Activated T-cell treated with anti-CD3 and anti-CD28 coated beads for 24 hours (primary cell): ENCODE measurements at regions not wholly inside any gene's neighbourhood (a gene's known extent, or its start where the extent isn't known, plus 50 kb on each side); places are given as distances from the start of the nearest gene placed in this dataset.

Source experiments
- DNase-seq: peaks from one replicate; pipeline ENCODE4 v3.0.0-alpha.2; 2020; ENCODE audit warnings: low read depth

DNA sequence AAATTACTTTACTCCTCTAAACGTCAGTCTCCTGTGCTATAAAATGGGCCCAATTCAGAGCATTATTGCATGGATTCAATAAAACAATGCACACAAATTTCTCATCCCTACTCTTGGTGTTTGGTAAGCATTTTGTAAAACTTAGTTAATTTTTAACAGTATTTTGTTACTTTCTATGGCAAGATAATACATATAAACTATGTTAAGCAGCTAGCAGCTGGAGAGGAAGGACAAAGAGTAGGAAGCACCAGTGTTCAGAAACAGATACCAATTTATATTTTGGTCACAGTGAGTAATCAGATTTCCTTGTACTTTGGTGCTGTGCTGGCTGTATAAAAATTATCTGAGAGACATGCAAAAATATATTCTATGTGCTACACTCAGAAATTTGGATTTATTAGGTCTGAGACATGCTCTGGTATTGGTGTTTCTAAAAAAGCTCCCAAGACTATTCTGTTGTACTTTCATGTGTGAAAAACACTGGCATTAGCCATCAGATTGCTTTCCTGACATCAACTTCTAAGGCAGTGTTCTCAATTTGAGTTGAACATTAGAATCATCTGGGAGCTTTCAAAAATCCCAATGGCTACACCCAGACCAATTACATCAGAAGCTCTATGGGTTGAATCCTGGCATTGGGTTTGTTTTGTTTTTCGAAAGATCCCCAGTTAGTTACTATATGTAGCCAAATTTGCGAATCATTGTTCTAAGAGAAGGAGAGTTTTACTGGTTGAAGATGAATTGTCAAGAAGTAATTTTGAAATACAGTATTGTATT, 100.3 kb upstream of the C1orf87 start:
- DNase-seq: no peak

- DNase-seq: no peak
These were observed 99.4 kb upstream of the C1orf87 start for GRCh38 chr1:60173006-60173405.

GRCh38 chr1:60171801-60172200, 98.2 kb upstream of the C1orf87 start:
- DNase-seq: no peak

DNA sequence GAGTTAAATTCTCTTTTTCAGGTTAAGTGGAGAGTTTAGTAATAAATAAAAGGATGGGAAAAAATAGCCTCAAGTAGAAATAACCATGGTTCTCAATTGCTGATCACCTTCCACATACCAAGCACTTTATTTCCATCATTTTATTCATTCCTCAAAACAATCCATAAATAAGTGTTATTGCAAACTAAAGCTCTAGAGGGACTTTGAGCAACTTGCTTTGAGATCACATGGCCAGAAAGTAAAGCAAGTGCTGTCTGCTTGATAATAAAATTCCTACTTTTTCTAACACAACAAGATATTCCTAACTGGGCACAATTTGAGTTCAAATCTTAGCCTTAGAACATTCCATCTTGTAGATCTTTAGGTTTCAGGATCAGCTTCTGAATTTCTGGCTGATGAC, 97.1 kb upstream of the C1orf87 start:
- DNase-seq: no peak

DNA sequence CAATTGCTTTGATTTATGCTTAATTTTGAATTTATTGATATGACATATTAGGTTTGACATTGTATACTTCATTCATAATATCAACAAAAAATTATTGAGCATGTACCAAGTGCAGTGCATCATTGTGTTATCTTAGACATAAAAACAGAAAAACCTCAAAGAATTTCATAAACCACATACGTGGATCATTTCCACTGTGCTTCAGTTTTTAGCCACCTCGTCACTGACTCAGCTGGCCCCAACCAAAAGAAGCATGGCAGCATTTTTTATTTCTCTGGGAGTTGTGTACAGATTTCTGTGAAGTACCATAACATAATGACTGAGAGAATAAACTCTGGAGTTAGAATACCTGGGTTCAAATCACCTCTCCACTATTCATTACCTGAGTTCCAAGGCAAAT, 95.6 kb upstream of the C1orf87 start:
- no peak for DNase-seq

- no peak for DNase-seq
These were observed 89.4 kb upstream of the C1orf87 start for GRCh38 chr1:60162936-60163335.

GRCh38 chr1:60160141-60160540, 86.6 kb upstream of the C1orf87 start:
- no peak for DNase-seq

- no peak for DNase-seq
These were observed 82.8 kb upstream of the C1orf87 start for GRCh38 chr1:60156371-60156770.

DNA sequence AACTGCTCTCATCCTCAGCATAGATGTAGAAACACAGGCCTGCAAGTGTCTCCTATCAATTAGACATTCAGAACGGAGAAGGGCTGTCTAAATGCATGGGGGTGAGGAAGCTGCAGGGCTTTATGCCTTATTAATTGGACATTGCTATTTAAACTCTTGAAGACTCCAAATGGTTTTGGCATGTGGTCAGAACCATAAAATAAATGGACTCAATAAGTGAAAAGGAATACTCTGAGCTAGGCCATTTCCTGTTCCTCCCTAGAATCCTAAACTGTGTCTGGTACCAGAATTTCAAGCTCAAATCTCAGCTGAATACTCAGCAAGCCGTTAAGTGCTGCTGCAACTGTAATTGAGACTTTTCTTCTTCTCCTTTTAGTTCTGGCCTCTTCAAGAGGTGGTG, 80.4 kb upstream of the C1orf87 start:
- no peak for DNase-seq

- no peak for DNase-seq
These were observed 79.3 kb upstream of the C1orf87 start for GRCh38 chr1:60152891-60153290.

DNA sequence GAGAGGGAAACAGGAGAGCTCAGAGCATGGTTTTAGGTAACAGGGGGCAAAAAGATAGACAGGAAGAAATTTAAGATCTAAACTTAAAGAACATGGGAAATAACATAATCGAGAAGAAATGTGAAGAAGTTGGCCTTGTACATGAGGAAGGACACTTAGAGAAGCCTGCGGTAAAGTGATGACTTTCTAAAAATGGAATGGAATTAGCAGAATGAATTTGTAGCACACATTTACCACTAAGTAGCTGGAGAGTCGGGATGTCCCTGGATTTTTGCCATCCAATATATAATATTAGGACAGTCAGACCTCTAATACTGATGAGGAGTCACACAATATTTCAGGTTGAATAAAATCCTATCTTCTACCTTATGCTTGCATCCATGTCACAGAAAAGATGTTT, 77.7 kb upstream of the C1orf87 start:
- DNase-seq: no peak

- no peak for DNase-seq
These were observed 75.7 kb upstream of the C1orf87 start for GRCh38 chr1:60149251-60149650.

DNA sequence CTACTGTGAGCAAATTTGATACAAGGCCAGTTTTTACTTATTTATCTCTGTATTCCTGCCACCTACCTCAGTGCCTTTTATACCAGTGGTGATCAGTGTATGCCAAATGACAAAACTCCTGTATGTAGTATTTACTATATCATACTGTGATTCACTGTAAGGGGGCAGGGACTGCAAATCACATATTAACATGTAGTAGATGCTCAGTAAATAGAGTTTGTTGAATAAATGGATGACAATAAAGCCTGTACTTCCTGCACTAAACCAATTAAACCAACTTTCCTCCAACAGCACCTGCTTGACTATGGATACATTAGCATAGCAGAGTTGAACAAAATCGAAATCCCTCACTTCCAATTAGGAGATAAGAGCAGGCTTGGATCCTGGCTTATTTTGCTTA, 73.3 kb upstream of the C1orf87 start:
- no peak for DNase-seq

GRCh38 chr1:60145771-60146170, 72.2 kb upstream of the C1orf87 start:
- DNase-seq: no peak

- DNase-seq: no peak
These were observed 68.2 kb upstream of the C1orf87 start for GRCh38 chr1:60141743-60142142.

DNA sequence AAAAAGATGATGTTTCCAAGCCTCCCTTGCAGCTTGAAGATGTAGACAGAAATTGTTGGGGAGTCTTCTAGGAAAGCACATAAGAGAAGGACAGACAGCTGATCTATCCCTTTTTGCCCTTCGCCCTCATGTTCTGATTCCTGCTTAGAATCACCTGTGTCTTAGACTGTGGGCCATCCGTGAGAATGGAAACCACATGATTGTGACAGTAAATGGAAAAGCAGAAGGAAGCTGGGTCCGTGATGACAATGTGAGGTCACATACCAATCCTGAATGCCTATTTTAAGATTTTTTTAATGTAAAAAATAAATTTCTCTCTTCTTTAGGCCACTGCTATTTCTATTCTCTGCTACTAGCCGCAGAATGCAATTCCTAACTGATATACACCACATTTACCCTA, 67.7 kb upstream of the C1orf87 start:
- DNase-seq: no peak

- no peak for DNase-seq
These were observed 63.8 kb upstream of the C1orf87 start for GRCh38 chr1:60137406-60137805.

- DNase-seq: no peak
These were observed 62.8 kb upstream of the C1orf87 start for GRCh38 chr1:60136395-60136794.

GRCh38 chr1:60134716-60135115, 61.1 kb upstream of the C1orf87 start:
- DNase-seq: no peak

DNA sequence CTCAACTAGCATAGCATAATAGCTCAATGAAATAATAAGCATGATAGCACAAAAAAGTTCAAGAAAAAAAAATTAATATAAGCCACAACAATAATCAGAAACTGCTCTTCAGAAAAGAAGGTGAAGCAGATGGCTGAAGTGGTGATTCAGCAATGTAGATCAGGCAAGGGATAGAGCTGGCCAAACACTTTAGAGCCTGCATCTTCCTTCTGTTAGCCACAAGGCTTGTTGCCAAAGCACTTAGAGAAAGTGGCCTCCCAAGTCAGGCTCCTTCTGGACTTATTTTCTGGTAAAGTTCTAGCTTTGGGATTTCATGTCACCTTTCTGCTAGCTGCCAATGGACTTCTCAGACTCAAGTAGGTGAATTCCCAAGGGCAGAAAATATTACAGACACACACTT, 60.3 kb upstream of the C1orf87 start:
- DNase-seq: no peak

DNA sequence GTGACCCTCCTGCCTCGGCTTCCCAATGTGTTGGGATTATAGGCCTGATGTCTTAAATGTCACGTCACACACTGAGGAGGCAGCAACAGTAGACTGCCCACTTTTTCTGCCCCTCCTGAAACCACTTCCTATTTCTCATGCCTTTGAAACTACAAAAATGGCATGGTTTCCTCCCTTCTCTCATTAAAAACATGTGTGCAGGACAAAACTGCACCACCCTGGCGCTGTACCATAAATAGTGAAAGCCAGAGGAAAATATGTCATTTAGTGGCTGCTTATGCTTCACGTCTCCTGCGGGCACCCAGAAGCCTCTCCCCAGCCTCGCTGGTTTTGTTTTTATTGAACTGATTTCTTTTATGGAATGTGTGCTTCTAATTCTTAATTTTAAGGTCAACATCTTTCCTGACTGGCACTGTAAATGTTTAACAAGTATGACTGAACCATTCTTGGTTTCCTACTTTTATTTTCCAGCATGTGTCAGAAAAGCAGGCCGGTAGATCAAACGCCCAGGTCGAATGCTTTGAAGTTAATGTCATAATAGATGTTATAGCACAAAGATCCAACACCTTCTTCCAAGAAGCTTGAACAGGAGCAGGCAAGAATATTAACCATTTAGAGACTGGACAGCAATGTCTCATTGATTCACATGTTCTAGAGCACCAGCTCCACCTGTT, 59.6 kb upstream of the C1orf87 start:
- DNase-seq: no peak

DNA sequence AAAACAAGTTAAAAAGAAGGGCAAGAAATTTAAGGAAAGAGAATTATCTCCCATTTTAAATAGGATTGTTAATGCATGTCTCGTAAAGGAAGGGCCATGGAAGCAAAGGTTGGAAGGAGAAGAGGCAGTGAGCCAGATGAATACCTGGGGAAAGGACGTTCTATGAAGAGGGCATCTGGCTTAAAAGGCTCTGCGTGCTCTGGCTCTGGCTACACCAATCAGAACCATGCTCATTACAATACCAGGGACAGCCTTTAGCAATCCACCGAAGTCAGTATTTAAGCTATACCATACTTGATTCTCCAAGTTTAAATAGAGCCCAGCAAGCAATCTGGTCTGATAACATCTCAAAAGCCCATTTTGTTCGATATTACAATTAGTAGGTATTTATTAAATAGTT, 58.5 kb upstream of the C1orf87 start:
- no peak for DNase-seq

GRCh38 chr1:60130703-60131102, 57.1 kb upstream of the C1orf87 start:
- DNase-seq: no peak

DNA sequence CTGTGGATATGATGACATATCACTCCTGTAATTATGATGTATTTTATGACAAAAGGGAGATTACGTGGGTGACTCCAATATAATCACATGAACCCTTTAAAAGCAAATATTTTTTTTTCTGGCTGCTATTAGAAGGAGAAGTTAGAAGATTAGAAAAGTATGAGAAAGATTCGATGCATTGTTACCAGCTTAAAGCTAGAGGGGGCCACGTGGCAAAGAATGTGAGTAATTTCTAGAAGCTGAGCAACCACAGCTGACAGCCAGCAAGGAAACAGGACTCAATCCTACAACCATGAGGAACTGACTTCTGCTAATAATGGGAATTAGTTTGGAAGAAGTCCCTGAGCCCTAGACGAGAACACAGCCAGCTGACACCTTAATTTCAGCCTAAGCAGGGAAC, 56.3 kb upstream of the C1orf87 start:
- DNase-seq: no peak
